GM19238 (cell line): ENCODE measurements at regions not wholly inside any gene's neighbourhood (a gene's known extent, or its start where the extent isn't known, plus 50 kb on each side); places are given as distances from the start of the nearest gene placed in this dataset.

Source experiments
- DNase-seq: peaks from one replicate; pipeline ENCODE4 v3.0.0; 2011; ENCODE audit warnings: low spot score; ENCODE audit not compliant: insufficient read length

DNA sequence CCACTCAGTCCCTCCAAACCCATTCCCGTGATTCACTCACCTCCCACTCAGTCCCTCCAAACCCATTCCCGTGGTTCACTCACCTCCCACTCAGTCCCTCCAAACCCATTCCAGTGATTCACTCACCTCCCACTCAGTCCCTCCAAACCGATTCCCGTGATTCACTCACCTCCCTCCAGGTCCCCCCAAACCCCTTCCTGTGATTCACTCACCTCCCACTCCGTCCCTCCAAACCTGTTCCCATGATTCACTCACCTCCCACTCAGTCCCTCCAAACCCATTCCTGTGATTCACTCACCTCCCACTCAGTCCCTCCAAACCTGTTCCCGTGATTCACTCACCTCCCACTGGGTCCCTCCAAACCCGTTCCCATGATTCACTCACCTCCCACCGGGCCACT lies 639.6 kb downstream of the BRD1 start:
- DNase-seq = no peak

DNA sequence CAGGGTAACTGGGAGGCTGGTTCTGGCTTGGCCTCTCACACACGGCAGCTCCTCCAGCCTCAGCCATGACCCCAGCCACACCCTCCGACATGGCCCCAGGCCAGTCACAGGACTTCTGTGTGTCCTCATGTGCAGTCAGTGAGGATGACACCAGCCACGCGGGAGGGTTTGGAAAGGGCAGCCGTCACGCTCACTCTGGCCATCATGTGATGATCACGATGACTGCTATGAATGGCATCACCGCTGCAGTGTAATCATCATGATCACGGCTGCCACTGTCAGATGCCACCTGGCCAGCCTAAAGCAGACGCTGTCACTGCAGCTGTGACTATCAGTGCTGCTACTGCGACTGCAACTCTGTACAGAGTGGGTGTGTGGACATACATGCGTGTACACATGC lies 640.9 kb downstream of the BRD1 start:
- no peak for DNase-seq

DNA sequence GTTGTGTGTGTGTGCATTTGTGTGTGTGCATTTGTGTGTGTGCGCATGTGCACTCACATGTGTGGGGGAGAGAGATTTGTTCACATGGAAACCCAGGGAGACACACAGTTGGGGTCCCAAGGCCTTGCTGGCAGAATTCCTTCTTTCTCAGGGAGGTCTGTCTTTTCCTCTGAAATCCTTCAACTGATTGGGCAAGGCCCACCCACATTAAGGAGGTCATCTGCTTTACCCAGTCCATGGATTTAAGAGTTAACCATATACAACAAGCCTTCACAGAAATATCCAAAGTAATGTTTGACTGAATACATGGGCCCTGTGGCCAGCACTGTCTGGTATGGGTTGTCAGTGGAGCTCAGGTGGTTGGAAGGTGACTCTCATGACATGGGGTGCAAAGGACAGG lies 641.4 kb downstream of the BRD1 start:
- DNase-seq = no peak

DNA sequence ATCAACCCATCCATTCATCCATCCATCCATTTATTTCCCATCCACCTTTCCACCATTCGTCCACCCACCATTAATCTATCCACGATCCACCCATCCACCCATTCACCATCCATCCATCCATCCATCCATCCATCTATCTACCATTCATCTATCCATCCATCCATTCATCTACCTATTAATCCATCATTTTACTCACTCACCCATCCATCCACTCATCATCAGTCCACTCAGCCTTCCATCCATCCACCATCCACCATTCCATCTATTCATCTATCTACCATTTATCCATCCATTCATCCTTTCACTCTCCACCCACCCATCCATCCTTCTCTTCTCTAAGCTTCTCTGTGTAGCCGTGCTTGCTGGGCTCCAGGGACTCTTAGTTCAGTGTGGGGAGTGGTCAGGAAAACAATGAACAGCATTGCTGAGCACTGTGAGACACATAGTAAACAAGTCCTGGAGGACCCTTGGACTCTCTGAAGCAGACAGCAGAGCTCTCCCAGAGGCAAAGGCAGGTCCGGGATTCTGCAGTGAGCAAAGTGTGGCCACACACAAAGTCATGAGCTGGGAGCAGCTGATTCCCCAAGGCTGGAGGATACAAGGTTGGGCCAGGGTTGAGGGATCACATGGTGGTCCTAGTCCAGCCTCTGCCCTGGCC lies 642.2 kb downstream of the BRD1 start:
- DNase-seq = no peak

DNA sequence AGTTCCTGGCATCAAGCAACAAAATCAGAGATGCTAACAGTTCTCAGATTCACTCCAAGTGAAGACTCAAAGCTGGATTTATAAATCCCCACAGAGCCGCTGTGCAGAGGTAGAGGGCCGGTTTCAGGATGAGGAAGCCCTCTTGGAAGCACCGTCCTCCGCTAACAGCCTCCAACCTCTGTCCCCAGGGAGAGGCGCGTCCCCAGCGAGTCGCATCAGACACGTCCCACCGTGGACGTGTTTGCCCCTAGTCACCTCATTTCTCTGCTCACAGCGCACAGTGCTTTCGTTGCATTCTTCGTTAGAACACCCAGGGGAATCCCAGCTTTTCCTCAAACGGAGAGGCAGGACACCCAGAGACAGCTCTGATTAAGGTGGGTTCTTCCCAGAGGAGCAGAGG lies 642.9 kb downstream of the BRD1 start:
- no peak for DNase-seq

DNA sequence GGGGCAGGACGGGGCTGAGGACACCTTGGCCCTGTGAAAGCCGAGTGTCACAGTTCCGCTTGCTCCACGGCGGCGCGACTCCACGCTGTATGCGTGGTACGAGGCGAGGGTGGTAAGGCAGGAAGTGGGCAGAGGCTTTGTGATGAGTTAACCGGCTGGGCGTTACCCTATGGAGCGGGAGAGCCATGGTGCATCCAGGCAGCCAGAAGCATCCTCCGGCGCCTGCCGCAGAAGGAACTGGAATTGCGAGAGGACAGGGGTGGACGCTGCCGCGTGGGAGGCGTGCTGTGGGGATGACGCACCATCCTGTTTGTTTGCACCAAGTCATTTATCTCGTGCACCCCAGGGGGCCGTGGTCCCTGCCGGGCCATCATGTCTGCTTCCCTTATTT lies 643.9 kb downstream of the BRD1 start:
- no peak for DNase-seq

DNA sequence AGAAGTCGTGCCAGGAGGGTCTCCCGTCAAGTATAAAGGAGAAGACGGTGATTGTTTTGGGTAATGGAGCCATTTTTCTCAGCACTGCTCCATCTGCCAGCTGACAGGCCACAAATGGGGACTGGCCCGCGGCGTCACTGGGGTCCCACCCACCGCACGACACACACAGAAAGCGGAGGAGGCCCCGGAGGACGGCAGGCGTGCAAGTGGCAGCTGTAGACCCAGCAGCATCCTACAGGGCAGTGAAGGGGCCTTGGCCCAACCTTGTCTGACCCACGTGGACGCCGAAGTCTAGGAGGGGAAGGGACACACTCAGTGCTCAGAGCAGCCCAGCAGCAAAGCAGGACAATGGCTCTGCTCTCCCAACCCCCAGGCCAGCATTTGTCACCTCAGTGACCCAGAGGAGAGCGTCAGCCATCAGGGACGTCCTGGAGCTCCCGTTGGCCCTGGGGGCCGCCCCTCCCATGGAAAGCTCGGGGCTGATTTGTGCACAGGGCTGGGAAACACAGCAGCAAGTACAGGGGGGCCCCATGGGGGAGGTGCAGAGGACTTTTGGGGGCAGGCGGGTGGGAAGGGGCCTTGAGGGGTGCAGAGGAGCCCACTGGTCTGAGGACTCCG lies 644.4 kb downstream of the BRD1 start:
- no peak for DNase-seq

DNA sequence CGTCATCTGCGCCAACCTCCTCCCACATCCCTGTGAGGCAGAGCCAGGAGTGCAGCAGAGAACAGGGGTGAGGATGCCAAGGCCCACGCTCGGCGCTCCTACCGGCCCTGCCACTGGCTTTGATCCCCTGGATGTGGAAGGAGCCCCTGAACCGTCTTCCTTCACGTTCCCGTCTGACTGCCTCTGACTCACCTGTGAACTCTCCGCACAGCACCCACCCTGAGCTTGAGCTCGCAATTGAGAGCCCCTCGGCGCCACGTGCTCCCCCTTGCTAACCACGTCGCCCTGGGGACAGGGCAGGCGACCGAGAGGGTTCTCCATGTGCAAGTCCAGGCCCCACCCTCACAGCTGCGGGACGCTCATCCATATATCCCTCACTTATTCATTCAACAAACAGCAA lies 645.3 kb downstream of the BRD1 start:
- no peak for DNase-seq

DNA sequence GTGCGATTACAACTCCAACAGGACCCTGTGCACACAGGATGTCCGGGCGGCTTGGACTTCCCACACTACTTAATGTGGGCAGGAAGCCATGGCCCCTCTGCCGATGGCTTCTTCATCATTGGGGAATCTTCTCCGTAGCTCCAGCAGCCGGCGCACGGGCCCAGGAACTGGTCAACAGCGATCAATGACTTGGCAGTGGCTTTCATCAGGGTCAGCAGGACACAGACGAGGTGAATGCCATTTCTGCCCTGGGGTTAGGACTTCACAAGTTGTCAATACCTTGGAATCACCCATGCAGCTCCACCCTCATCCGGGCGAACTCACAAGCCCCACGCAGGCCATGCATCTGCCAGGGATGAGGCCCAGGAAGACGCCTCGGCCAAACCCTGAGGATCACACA lies 645.7 kb downstream of the BRD1 start:
- DNase-seq = no peak

DNA sequence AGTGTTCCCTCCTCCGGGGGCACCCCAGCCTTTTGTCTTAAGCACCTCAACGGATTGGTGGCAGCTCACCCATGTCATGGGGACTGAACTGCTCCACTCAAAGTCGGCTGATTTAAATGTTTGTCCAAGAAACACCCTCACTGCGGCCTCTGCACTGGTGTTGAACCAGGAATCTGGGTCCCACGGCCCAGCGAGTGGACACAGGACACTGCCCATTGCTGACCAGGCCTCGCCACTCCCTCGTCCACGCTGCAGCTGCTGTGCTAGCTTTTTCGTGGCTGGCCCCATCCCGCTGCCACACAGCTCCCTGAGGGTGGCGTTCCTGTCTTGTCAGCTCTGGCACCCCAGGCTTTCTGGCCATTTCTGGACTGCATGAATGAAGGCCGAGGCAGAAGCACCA lies 646.2 kb downstream of the BRD1 start:
- DNase-seq = no peak

DNA sequence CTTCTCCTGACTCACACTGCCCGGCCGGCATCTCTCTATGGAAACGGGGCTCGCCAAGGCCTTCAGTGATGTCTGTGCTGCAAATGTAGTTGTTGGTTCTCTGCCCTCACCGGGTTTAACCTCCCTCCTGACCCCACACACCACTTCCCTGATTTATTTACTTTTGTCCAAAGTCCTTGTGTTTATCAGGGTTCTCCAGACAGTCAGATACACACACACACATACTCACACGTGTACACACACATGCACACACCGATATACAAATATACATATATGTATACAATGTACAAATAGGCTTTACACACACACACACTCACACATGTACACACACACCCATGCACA lies 647.0 kb downstream of the BRD1 start:
- DNase-seq = no peak

DNA sequence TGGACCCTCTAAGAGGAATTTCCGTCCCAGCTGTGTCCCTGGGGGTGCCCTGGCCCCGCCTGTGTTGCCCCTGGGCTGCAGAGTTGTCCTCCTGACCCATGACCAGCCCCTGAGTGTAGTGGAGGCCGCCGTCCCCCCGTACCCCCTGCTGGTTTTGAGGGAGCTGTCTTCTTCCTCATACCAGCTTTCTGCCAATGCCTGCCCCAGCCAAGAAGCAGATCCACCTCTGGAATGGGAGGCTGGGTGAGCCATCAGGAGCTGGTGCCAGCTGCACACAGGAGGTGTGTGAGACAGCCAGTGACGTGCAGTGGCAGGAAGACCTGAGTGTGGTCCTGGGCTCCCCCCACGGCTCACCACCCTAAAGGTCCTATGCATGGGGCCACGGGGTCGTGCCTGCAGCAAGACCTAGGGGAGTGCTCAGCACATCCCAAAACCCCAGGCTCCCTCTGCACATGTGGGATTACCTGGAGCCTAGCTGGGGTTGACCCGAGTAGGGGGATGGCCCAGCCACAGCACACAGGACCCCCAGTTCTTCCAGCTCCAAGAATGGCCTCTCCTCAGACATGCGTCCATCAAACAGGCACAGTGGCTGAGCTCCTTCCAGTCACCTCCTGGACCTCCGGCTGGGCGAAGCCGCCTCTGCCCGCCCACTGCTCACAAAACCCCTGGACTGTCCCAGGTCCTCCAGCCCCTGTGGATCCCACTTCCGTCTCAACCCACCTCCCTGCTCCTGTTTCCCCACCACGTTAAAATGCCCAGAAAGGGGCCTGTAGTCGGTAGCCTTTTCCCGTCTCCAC lies 647.6 kb downstream of the BRD1 start:
- DNase-seq = no peak

DNA sequence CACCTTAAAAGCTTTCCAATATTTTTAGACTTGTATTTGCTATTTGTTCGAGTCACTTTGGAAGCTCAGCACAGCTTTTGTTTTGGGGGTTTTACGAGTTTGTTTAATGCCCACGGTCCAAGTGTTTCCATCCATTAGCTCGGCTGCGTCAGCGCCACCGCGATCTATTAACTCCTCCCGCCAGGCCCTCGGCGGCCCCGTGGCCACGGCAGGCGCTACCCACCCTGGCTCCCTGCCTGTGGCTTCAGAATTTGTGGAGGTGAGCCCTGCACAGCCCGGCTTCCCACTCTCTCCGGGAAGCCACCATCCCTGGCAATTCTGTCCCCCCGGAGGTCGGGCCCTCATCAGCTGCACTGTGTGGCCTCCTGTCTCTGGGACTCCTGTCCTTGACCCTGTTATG lies 648.5 kb downstream of the BRD1 start:
- DNase-seq = no peak

DNA sequence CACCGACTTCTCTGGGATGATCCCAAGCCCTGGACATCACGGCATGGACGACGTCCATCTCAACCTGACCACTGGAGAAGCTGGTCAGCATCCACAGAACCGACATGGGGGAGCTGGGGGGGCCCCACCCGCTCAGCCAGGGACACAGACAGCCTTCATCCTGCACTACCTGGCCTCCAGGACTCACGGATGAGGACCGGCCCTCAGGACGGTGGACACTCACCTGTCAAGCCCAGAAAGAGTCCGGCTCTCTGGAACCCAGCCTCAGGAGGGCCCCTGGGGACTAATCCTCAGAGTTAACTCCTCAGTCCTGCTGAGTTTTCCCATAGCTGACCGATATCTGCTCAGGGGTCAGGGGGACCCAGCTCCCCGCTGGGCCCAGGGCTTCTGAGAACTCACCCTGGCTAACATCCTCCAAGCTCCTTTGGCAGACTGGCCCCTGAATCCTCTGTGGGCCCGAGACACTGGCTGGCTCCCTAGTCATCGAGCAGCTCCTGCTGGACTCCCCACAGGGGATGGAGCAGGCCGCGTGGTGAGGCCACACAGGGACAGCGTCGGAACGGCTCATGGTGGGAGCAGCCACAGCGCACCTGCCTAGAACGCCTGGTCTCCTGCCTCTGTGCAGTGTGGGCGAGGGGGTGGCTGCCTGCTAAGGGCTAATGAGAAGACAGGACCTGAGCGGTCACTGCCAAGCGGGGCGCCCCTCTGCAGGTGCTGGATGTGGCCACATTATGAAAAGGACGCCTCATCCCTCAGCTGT lies 649.2 kb downstream of the BRD1 start:
- no peak for DNase-seq

DNA sequence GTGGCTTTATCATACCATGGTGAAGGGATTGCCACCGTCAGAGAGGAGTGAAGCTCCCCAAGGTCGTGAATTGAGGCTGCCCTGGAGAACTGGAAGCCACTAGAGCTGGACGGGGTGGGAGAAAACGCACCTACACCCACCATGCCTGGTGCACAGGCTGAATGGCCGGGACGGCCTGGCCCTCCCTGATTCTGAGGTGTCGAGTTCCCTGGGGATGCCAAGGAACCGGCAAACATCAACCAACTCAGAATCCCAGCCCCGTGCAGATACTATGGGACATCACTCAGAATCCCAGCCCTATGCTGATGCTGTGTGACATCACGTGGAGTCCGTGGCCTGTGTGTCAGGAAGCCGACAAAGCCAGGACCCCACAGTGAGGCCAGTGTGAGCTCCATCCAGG lies 650.0 kb downstream of the BRD1 start:
- no peak for DNase-seq

DNA sequence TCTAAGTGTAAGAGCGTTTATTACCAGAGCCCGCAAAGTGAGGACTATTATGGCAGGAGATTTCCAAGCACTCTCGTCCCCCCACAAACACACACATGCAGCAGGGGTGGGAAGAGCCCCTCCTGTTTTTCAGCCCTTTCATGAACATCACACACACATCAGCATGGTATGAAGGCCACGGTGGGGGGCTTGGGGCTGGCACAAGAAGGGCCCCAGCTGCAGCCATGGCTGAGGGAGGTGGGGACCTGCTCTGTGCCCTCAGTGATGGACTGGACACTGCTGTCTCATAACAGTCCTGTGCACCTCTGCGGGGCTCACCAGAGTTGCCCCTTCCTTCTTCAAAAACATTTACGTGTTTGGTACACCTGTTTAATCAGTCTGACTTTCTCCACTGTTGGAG lies 650.7 kb downstream of the BRD1 start:
- DNase-seq = no peak

DNA sequence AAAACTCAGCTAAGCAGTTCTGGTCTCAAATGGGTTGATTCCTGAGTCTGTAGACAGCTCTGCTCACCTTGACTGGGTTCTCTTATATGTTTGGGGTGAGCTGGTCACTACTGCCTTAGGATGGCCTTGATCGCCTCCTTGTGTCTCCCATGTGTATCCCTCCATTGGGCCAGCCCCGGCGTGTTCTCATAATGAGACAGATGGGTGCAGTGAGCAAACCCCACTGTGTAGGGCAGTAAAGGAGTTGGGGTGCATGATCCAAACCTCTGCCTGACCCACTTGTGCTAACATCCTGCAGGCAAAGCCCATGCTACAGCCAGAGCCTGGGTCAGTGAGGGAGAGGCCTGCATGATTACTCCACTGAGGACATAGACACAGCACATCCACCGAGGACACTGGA lies 657.6 kb downstream of the BRD1 start:
- no peak for DNase-seq

DNA sequence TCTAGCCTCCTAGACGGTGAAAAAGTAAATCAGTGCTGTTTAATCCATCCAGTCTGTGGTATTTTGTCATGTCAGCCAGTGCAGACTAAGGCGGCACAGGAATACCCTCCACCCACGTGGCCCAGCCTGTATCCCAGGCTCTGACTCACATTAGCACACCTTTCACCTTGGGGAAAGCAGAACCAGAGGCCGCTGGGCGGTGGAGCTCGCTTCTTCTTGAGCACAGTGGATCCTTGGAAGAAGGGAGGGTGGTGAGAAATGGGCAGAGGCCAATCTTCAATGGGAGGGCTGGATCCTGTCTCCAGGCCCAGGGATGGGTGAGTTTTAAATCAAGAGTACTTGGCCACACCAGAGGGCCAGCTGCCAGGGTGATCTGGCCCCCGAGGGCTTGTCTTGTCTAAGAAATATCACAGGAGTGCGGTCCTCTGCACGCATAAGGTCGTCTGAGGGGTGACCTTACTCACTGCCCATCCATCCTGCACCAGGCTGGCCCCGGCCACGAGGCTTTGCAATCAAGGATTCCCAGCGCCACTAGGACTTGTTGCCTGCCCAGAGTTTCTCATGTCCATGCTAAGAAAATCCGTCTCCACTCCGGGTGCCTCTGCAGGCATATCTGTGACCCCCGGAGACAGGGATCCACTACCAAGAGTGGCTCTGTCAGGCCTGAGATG lies 658.5 kb downstream of the BRD1 start:
- DNase-seq = no peak

DNA sequence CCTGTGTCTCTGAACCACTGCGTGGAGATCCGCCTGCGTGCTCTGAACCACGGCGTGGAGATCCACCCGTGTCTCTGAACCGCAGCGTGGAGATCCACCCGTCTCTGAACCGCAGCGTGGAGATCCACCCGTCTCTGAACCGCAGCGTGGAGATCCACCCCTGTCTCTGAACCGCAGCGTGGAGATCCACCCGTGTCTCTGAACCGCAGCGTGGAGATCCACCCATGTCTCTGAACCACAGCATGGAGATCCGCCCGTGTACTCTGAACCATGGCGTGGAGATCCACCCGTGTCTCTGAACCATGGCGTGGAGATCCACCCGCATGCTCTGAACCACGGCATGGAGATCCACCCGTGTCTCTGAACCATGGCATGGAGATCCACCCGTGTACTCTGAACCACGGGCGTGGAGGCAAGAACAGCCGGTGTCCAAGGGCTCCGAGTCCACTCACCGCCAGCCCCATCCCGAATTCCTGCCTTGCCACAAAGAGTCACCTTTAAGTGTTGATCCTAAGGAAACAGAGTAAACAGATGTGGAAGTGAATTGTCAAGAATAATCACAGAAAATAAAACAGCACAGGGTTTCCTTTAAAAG lies 659.4 kb downstream of the BRD1 start:
- no peak for DNase-seq

DNA sequence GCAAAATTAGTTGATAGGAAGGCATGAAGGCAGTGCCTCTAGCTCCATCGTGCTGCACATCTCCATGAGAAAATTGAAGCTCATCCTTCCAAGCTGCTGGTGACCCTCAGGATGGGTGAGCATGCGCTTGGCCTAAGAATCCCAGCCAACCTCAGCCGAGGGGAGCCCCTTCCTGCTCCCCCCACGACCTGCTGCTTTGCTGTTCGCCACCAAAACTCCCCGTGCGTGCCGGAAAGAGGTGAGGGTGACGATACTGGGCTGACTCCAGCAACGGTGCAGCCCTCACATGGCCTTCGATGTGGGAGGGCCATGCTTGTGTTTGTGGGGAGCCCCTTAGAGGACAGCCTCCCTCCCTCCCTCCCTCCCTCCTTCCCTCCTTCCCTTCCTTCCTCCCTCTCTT lies 660.9 kb downstream of the BRD1 start:
- no peak for DNase-seq

DNA sequence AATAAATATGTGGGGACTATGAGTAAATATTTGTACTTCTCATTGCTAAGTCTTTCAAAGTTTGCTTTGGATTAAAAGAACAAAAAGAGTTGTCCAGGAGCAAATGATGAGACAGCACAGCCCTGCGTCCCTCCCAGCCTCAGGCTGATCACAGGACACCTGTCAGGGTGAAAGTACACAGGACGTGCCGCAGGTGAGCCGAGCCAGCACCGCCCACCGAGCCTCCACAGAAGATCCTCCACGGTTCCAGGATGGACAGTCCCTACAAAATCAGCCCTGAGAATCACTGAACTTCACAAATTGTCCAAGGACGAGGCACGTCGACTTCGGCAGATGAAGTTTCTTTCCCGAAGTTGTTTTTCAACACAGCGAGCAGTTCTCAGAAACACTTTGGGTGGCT lies 661.5 kb downstream of the BRD1 start:
- no peak for DNase-seq
